ENCODE measurements at regions not wholly inside any gene's neighbourhood (a gene's known extent, or its start where the extent isn't known, plus 50 kb on each side); places are given as distances from the start of the nearest gene placed in this dataset.

DNA sequence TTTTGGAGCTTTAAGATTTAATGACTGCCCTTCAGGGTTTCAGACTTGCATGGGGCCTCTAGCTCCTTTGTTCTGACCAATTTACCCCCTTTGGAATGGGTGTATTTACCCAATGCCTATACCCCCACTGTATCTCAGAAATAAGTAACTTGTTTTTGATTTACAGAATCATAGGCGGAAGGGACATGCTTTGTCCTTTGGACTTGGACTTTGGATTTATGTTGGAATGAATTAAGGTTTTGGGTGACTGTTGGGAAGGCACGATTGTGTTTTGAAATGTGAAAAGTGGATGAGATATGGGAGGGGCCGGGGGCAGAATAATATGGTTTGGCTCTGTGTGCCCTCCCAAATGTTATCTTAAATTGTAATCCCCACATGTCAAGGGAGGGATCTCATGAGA lies 1824.7 kb downstream of the PCDH7 start:
- TF ChIP-seq CTCF (IDR thresholded peaks at IDR 0.05; ENCODE audit: low read length) (no peak), EZH2 (IDR thresholded peaks at IDR 0.05; ENCODE audit: borderline replicate concordance, low read length) (no peak)

Measured in OCI-LY1 (cell line).